GM12872 (cell line): ENCODE measurements at regions not wholly inside any gene's neighbourhood (a gene's known extent, or its start where the extent isn't known, plus 50 kb on each side); places are given as distances from the start of the nearest gene placed in this dataset.

Source experiments
- TF ChIP-seq, protein P1 (sequence below): IDR thresholded peaks from 3 replicates; pipeline ENCODE4 v1.5.1; 2011; ENCODE audit warnings: low read depth, mild to moderate bottlenecking, low read length, moderate library complexity; ENCODE audit not compliant: insufficient read depth

DNA sequence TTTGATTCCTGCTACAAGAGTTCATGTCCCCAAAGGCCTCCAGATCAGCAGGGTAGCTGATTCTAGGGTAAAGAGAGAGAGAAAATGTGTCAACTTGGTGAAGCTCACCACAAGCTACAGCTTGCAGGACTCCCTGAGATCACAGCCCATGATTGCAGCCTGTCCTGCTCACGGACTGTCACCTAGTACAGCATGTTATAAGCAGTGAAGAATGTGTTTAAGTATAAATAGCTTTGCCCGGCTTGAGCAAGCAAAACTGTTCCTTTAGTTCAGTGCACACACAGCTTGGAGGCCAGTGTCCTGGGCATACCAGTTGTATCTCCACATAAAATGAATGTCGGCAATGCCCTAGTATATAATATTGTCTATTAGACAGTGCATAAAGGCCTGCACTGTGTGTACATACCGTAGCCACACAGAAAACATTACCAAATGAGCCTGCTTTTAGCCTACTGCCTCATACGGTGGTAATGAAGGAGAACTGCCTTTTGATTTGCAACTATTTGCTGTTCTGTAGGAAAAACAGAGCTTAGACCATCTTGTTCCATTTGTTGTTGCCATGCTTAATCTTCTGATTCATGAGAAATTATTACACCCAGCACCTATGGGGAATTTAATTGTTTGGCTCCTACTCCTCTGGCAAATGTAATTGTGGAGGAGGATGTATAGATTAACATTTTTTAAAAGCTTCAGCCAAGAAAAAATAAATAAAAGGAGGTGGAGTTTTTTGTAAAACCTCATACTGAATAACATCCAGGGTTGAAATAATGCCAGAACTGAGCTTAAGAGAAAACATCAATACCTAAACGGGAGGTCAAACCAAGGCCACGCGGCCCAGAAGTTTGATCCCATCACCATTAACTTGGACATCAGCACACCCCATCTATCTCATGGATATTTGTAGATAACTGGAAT is 108.1 kb upstream of the G2E3 start:
- TF ChIP-seq, protein P1, sequence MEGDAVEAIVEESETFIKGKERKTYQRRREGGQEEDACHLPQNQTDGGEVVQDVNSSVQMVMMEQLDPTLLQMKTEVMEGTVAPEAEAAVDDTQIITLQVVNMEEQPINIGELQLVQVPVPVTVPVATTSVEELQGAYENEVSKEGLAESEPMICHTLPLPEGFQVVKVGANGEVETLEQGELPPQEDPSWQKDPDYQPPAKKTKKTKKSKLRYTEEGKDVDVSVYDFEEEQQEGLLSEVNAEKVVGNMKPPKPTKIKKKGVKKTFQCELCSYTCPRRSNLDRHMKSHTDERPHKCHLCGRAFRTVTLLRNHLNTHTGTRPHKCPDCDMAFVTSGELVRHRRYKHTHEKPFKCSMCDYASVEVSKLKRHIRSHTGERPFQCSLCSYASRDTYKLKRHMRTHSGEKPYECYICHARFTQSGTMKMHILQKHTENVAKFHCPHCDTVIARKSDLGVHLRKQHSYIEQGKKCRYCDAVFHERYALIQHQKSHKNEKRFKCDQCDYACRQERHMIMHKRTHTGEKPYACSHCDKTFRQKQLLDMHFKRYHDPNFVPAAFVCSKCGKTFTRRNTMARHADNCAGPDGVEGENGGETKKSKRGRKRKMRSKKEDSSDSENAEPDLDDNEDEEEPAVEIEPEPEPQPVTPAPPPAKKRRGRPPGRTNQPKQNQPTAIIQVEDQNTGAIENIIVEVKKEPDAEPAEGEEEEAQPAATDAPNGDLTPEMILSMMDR = no peak

- TF ChIP-seq, protein P1 = no peak
Observed at GRCh38 chr14:30456296-30456695, 102.7 kb upstream of the G2E3 start.

DNA sequence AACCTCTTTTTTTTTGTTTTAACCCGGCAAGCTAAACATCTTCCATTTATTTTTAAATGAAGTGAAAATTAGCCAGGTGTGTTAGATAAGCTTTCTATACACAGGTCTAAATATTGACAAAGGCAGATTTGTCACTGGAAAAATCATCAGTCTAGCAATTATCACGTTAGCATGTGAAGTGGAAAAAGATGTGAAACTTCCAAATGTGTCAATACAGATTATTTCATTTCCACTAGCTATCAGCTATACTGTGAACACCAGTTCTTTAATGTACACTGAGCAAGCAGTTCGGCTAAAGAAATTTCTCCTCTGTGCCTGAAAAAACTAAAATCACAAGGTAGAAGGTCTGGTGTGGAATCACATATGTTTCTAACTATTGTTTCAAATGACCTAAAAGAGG is 96.6 kb upstream of the G2E3 start:
- TF ChIP-seq, protein P1 = no peak

- TF ChIP-seq, protein P1 = no peak
Observed at GRCh38 chr14:30464481-30464880, 94.5 kb upstream of the G2E3 start.

GRCh38 chr14:30468354-30468753 is 90.6 kb upstream of the G2E3 start:
- TF ChIP-seq, protein P1 = no peak

GRCh38 chr14:30471980-30472379 is 87.0 kb upstream of the G2E3 start:
- TF ChIP-seq, protein P1 = no peak

DNA sequence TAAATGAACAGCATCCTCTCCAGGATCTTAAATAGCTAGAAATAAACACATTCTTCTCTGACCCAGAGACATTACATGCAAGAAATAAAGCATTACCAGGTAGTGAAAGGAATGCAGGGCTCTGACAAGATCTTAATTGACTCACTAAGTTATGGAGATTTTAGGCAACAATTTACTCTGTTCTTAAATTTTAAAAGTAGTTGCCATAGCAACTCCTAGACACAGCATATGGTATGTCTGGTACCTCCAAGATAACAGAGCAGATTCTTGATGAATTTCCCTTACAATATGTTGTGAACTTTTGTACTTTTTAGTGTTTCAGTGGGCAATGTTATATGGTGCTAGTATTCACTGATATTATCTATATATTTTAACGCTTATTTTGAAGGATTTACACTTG is 76.7 kb upstream of the G2E3 start:
- TF ChIP-seq, protein P1 = no peak
